ENCODE measurements at regions not wholly inside any gene's neighbourhood (a gene's known extent, or its start where the extent isn't known, plus 50 kb on each side); places are given as distances from the start of the nearest gene placed in this dataset.

DNA sequence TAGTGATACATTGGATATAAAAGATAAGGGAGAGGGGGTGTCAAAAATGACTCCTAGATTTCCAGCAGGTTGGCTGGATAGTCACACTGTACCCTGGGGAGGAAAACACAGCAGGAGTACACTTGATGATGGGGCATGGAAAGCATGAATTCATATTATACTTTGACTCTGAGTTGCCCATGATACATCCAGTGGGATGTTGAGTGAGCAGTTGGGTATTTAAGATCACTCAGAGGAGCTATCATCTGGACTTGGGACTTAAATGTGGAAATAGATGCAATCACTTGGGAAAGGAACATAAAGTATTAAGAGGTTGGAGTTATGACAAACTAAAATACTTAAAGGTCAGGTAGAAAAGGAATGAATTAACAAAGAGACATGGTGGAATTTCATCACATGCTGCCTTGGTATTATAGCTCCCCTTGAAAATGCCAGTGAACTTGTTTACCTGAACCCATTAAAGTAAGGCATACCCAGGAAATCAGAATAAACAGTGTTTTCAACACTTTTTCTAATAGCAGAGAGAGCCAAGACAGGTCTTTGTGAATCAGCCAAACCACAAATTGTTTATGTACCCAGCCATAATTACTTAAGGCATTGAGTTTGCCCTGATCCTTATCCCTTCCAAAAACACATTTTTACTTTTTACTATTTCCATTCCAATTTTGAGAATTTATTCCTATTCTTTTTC is 49.9 kb upstream of the ABI3BP start:
- TF ChIP-seq, protein P1, sequence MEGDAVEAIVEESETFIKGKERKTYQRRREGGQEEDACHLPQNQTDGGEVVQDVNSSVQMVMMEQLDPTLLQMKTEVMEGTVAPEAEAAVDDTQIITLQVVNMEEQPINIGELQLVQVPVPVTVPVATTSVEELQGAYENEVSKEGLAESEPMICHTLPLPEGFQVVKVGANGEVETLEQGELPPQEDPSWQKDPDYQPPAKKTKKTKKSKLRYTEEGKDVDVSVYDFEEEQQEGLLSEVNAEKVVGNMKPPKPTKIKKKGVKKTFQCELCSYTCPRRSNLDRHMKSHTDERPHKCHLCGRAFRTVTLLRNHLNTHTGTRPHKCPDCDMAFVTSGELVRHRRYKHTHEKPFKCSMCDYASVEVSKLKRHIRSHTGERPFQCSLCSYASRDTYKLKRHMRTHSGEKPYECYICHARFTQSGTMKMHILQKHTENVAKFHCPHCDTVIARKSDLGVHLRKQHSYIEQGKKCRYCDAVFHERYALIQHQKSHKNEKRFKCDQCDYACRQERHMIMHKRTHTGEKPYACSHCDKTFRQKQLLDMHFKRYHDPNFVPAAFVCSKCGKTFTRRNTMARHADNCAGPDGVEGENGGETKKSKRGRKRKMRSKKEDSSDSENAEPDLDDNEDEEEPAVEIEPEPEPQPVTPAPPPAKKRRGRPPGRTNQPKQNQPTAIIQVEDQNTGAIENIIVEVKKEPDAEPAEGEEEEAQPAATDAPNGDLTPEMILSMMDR (IDR thresholded peaks at IDR 0.05; ENCODE audit: low read length), result no peak
- no peak for TF ChIP-seq EZH2 (optimal IDR thresholded peaks at IDR 0.05; ENCODE audit: low read depth, low read length)

Data from MM.1S (cell line).